NCI-H69 (cell line): ENCODE measurements at regions not wholly inside any gene's neighbourhood (a gene's known extent, or its start where the extent isn't known, plus 50 kb on each side); places are given as distances from the start of the nearest gene placed in this dataset.

ENCODE experiments used
- DNase-seq: peaks from one replicate; lab custom pipeline; 2025; lab: John Stamatoyannopoulos, UW

GRCh38 chr1:38134294-38134755 is 87.7 kb upstream of the POU3F1 start:
- no peak for DNase-seq

GRCh38 chr1:38133756-38134155 is 87.2 kb upstream of the POU3F1 start:
- DNase-seq: no peak

GRCh38 chr1:38133304-38133703 is 86.7 kb upstream of the POU3F1 start:
- DNase-seq: no peak

GRCh38 chr1:38132681-38133080 is 86.1 kb upstream of the POU3F1 start:
- DNase-seq: no peak

GRCh38 chr1:38131024-38131585 is 84.5 kb upstream of the POU3F1 start:
- no peak for DNase-seq

GRCh38 chr1:38129971-38130370 is 83.4 kb upstream of the POU3F1 start:
- DNase-seq: no peak

- DNase-seq: no peak
Observed at GRCh38 chr1:38129473-38129872, 82.9 kb upstream of the POU3F1 start.

GRCh38 chr1:38128926-38129453 is 82.4 kb upstream of the POU3F1 start:
- no peak for DNase-seq

GRCh38 chr1:38128511-38128910 is 81.9 kb upstream of the POU3F1 start:
- DNase-seq: no peak

GRCh38 chr1:38127428-38127827 is 80.8 kb upstream of the POU3F1 start:
- no peak for DNase-seq

- DNase-seq: no peak
Observed at GRCh38 chr1:38126970-38127369, 80.4 kb upstream of the POU3F1 start.

GRCh38 chr1:38125837-38126520 is 79.4 kb upstream of the POU3F1 start:
- DNase-seq: no peak

- DNase-seq: no peak
Observed at GRCh38 chr1:38125016-38125415, 78.4 kb upstream of the POU3F1 start.

- DNase-seq: peak; percentile 12
Observed at GRCh38 chr1:38123356-38124135, 77.0 kb upstream of the POU3F1 start.

GRCh38 chr1:38121231-38121680 is 74.7 kb upstream of the POU3F1 start:
- DNase-seq: no peak

- no peak for DNase-seq
Observed at GRCh38 chr1:38120552-38121230, 74.1 kb upstream of the POU3F1 start.

- no peak for DNase-seq
Observed at GRCh38 chr1:38118976-38119375, 72.4 kb upstream of the POU3F1 start.

GRCh38 chr1:38117444-38117887 is 70.9 kb upstream of the POU3F1 start:
- no peak for DNase-seq

- no peak for DNase-seq
Observed at GRCh38 chr1:38115682-38116202, 69.1 kb upstream of the POU3F1 start.

GRCh38 chr1:38115226-38115625 is 68.6 kb upstream of the POU3F1 start:
- DNase-seq: no peak

GRCh38 chr1:38114241-38115026 is 67.8 kb upstream of the POU3F1 start:
- peak; percentile 19 for DNase-seq
